Parathyroid adenoma (tissue), 2 donors: ENCODE measurements at regions not wholly inside any gene's neighbourhood (a gene's known extent, or its start where the extent isn't known, plus 50 kb on each side); places are given as distances from the start of the nearest gene placed in this dataset.

Experiments
- H2AFZ ChIP-seq: fragments of 300-600 bp; sonication (generic); one replicate; pipeline ENCODE4 v1.7.0; 2017; ENCODE audit warnings: antibody characterized with exemption, mild to moderate bottlenecking
- H3K27ac ChIP-seq: fragments of 300-600 bp; sonication (generic); one replicate; pipeline ENCODE4 v1.7.0; 2017
- H3K27me3 ChIP-seq: fragments of 300-600 bp; sonication (generic); one replicate; pipeline ENCODE4 v1.7.0; 2017; ENCODE audit warnings: low read length; ENCODE audit not compliant: control insufficient read depth, insufficient read depth
- H3K36me3 ChIP-seq: fragments of 300-600 bp; sonication (generic); one replicate; pipeline ENCODE4 v1.7.0; 2017; ENCODE audit warnings: low read length; ENCODE audit not compliant: control insufficient read depth, insufficient read depth
- H3K4me1 ChIP-seq: fragments of 300-600 bp; sonication (generic); one replicate; pipeline ENCODE4 v1.7.0; 2017; ENCODE audit warnings: control low read depth
- H3K4me2 ChIP-seq: fragments of 300-600 bp; sonication (generic); one replicate; pipeline ENCODE4 v1.7.0; 2017; ENCODE audit warnings: low read length
- H3K4me3 ChIP-seq: fragments of 300-600 bp; sonication (generic); one replicate; pipeline ENCODE4 v1.7.0; 2017; ENCODE audit warnings: low read depth, low read length
- H3K79me2 ChIP-seq: fragments of 300-600 bp; sonication (generic); one replicate; pipeline ENCODE4 v1.7.0; 2017; ENCODE audit warnings: control low read depth
- H3K9ac ChIP-seq: fragments of 300-600 bp; sonication (generic); one replicate; pipeline ENCODE4 v1.7.0; 2017; ENCODE audit warnings: mild to moderate bottlenecking
- H3K9me3 ChIP-seq: fragments of 300-600 bp; sonication (generic); one replicate; pipeline ENCODE4 v1.7.0; 2017; ENCODE audit warnings: low read length; ENCODE audit not compliant: control insufficient read depth
- TF ChIP-seq, protein P1 (sequence below): fragments of 300-600 bp; sonication (generic); IDR thresholded peaks from one replicate; pipeline ENCODE4 v1.7.0; 2017; ENCODE audit warnings: antibody characterized with exemption, mild to moderate bottlenecking
- donor health status: primary hyperparathyroidism.

- no peaks in the 10 kb centered on the region for H3K4me1 ChIP-seq
- no peak overlapping the region for H3K4me2 ChIP-seq
- no peak overlapping the region for H3K4me3 ChIP-seq
- no peaks in the 10 kb centered on the region for H3K9me3 ChIP-seq
- no peak overlapping the region for H3K9ac ChIP-seq
- no peaks in the 10 kb centered on the region for H3K79me2 ChIP-seq
- no peaks in the 10 kb centered on the region for H3K36me3 ChIP-seq
- no peak overlapping the region for H2AFZ ChIP-seq
- TF ChIP-seq, protein P1, sequence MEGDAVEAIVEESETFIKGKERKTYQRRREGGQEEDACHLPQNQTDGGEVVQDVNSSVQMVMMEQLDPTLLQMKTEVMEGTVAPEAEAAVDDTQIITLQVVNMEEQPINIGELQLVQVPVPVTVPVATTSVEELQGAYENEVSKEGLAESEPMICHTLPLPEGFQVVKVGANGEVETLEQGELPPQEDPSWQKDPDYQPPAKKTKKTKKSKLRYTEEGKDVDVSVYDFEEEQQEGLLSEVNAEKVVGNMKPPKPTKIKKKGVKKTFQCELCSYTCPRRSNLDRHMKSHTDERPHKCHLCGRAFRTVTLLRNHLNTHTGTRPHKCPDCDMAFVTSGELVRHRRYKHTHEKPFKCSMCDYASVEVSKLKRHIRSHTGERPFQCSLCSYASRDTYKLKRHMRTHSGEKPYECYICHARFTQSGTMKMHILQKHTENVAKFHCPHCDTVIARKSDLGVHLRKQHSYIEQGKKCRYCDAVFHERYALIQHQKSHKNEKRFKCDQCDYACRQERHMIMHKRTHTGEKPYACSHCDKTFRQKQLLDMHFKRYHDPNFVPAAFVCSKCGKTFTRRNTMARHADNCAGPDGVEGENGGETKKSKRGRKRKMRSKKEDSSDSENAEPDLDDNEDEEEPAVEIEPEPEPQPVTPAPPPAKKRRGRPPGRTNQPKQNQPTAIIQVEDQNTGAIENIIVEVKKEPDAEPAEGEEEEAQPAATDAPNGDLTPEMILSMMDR, result no peak
- no peaks in the 10 kb centered on the region for H3K27me3 ChIP-seq
- no peak overlapping the region for H3K27ac ChIP-seq
These were observed 366.8 kb downstream of the CYLC2 start for GRCh38 chr9:103361906-103362305.

GRCh38 chr9:103362986-103363385, 367.9 kb downstream of the CYLC2 start:
- H3K9ac ChIP-seq, result no peak overlapping the region
- no peaks in the 10 kb centered on the region for H3K79me2 ChIP-seq
- H3K36me3 ChIP-seq, result no peaks in the 10 kb centered on the region
- no peaks in the 10 kb centered on the region for H3K9me3 ChIP-seq
- no peak overlapping the region for H3K4me3 ChIP-seq
- no peak overlapping the region for H3K27ac ChIP-seq
- H3K4me1 ChIP-seq, result no peaks in the 10 kb centered on the region
- H2AFZ ChIP-seq, result no peak overlapping the region
- H3K27me3 ChIP-seq, result no peaks in the 10 kb centered on the region
- no peak overlapping the region for H3K4me2 ChIP-seq
- TF ChIP-seq, protein P1, result no peak

DNA sequence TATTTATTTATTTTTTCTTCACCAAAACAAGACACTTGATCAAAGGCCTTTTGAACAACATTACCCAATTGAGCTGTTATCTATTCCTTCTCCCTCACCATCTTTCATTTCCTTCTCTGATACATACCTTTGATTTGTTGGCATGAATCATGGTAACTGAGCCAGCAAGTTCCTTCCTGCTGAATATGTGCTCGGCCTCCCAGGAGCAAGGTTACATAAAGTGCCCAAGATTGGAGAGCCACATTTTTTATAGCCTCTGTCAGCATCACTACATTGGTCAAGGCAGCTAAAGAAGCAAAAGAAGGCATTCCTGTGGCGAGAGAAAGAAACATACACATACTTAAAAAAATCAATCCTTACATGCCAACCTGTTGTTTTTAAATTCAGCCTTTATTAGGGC, 369.6 kb downstream of the CYLC2 start:
- Histone ChIP-seq H2AFZ (no peak overlapping the region), H3K36me3 (no peaks in the 10 kb centered on the region), H3K27me3 (no peaks in the 10 kb centered on the region), H3K27ac (no peak overlapping the region), H3K4me2 (no peak overlapping the region), H3K79me2 (no peaks in the 10 kb centered on the region), H3K9me3 (no peaks in the 10 kb centered on the region), H3K4me1 (no peaks in the 10 kb centered on the region), H3K4me3 (no peak overlapping the region), H3K9ac (no peak overlapping the region)
- TF ChIP-seq, protein P1, result no peak

GRCh38 chr9:103371152-103371551, 376.0 kb downstream of the CYLC2 start:
- TF ChIP-seq, protein P1, result no peak
- Histone ChIP-seq H3K9ac (no peak overlapping the region), H3K4me2 (no peak overlapping the region), H3K4me3 (no peak overlapping the region), H2AFZ (no peak overlapping the region), H3K9me3 (no peaks in the 10 kb centered on the region), H3K27ac (no peak overlapping the region), H3K79me2 (no peaks in the 10 kb centered on the region), H3K4me1 (no peaks in the 10 kb centered on the region), H3K27me3 (no peaks in the 10 kb centered on the region), H3K36me3 (no peaks in the 10 kb centered on the region)

- Histone ChIP-seq H3K4me1 (no peaks in the 10 kb centered on the region), H3K4me3 (no peak overlapping the region), H3K27me3 (no peaks in the 10 kb centered on the region), H3K9ac (no peak overlapping the region), H3K79me2 (no peaks in the 10 kb centered on the region), H2AFZ (no peak overlapping the region), H3K4me2 (no peak overlapping the region), H3K9me3 (no peaks in the 10 kb centered on the region), H3K27ac (no peak overlapping the region), H3K36me3 (no peaks in the 10 kb centered on the region)
- TF ChIP-seq, protein P1, result no peak
These were observed 377.7 kb downstream of the CYLC2 start for GRCh38 chr9:103372828-103373227.
